ENCODE measurements at regions not wholly inside any gene's neighbourhood (a gene's known extent, or its start where the extent isn't known, plus 50 kb on each side); places are given as distances from the start of the nearest gene placed in this dataset.

DNA sequence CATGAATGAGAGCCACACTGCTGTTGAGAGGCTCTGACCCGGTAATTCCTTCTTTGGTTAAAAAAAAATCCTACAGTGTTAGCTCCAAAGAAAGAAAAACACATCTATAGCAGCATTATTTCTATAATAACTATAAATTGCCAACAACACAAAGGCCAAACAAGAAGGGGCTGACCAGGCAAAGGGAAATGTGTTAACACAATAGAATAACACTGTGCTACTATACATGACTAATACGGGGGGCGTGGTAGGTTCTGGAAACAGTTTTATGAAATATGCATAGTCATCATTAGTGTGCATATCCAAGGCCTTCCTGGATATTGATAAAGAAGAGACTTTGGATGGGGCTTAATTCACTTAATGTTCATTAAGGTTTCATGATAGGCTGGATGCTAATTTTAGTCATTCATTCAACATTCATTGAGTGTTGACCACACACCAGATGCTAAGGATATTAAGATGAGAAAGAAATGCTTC, 50.0 kb upstream of the CCL1 start:
- TF ChIP-seq, protein P1, sequence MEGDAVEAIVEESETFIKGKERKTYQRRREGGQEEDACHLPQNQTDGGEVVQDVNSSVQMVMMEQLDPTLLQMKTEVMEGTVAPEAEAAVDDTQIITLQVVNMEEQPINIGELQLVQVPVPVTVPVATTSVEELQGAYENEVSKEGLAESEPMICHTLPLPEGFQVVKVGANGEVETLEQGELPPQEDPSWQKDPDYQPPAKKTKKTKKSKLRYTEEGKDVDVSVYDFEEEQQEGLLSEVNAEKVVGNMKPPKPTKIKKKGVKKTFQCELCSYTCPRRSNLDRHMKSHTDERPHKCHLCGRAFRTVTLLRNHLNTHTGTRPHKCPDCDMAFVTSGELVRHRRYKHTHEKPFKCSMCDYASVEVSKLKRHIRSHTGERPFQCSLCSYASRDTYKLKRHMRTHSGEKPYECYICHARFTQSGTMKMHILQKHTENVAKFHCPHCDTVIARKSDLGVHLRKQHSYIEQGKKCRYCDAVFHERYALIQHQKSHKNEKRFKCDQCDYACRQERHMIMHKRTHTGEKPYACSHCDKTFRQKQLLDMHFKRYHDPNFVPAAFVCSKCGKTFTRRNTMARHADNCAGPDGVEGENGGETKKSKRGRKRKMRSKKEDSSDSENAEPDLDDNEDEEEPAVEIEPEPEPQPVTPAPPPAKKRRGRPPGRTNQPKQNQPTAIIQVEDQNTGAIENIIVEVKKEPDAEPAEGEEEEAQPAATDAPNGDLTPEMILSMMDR (conservative IDR thresholded peaks at IDR 0.05), result no peak
- no peak for TF ChIP-seq EZH2 (IDR thresholded peaks at IDR 0.05; ENCODE audit: low read depth)

Measured in PC-9 (cell line).